HCT116 (cell line): ENCODE measurements at regions not wholly inside any gene's neighbourhood (a gene's known extent, or its start where the extent isn't known, plus 50 kb on each side); places are given as distances from the start of the nearest gene placed in this dataset.

ENCODE experiments used
- ATAC-seq: fragments of 200-7000 bp; cut with Tn5 transposase; 2 replicates; pipeline ENCODE4 v1.9.1; 2020; ENCODE audit warnings: mild to moderate bottlenecking, moderate library complexity
- BruUV-seq: library from RNA; stranded (reverse); fragments of 400-500 nt; replicated peaks from 2 replicates; lab custom pipeline; 2021; lab: Mats Ljungman, UMichigan
- CTCF ChIA-PET: fragments of 300-600 bp; sonication (Branson Sonifier 250); formaldehyde crosslinking; loops from one replicate; lab custom pipeline; 2021; ENCODE audit warnings: antibody characterized with exemption; lab: Charles Lee
- POLR2A ChIA-PET: fragments of 300-600, 350-600 bp; sonication (Branson Sonifier 250); formaldehyde crosslinking; loops from one replicate; lab custom pipeline; 2021; ENCODE audit warnings: antibody characterized with exemption; lab: Charles Lee
- RAD21 ChIA-PET, 2 experiments: fragments of 300-600 bp; sonication (Branson Sonifier 250); formaldehyde crosslinking; loops; one replicate each; lab custom pipeline; 2023; ENCODE audit warnings: low total read pairs in 2 of 2; ENCODE audit not compliant: uncharacterized antibody in 2 of 2, unreplicated experiment in 2 of 2, low non-redundant PET in 1 of 2; lab: Charles Lee
- DNase-seq: peaks from one replicate; pipeline ENCODE4 v3.0.0-alpha.2; 2010; ENCODE audit warnings: low read depth, low spot score
- H2AFZ ChIP-seq: fragments of 200-600 bp; shearing (Covaris generic), sonication (generic); 2 replicates; pipeline ENCODE4 v1.6.1; 2017; ENCODE audit warnings: low read depth, mixed run types, mixed read lengths, antibody characterized with exemption, low read length; ENCODE audit not compliant: poor library complexity, severe bottlenecking
- H3K27ac ChIP-seq: 2 replicates; pipeline ENCODE4 v1.5.1; 2012; ENCODE audit warnings: low read depth, low read length
- H3K27me3 ChIP-seq: fragments of 200-600 bp; sonication (generic); 2 replicates; pipeline ENCODE4 v1.6.1; 2016; ENCODE audit warnings: mixed run types, low read length, mixed read lengths; ENCODE audit not compliant: insufficient read depth
- H3K36me3 ChIP-seq, 2 experiments: fragments of 200-500 bp in 1 of 2; fragments of 200-600 bp in 1 of 2; sonication (Bioruptor generic) in 1 of 2; sonication (generic) in 1 of 2; 2 replicates each; pipeline versions ENCODE4 v1.5.1 to v1.6.1; 2014 to 2016; ENCODE audit warnings: low read length in 2 of 2, inconsistent platforms in 1 of 2, mixed read lengths in 1 of 2, mixed run types in 1 of 2; ENCODE audit not compliant: insufficient read depth in 2 of 2, control insufficient read depth in 1 of 2
- H3K4me1 ChIP-seq, 2 experiments: fragments of 200-600 bp in 1 of 2; sonication (generic) in 1 of 2; 2 replicates each; pipeline versions ENCODE4 v1.5.1 to v1.6.1; 2012 to 2017; ENCODE audit warnings: low read length in 2 of 2, inconsistent platforms in 1 of 2, mild to moderate bottlenecking in 1 of 2, mixed read lengths in 1 of 2, mixed run types in 1 of 2, moderate library complexity in 1 of 2; ENCODE audit not compliant: insufficient read depth in 2 of 2, control insufficient read depth in 1 of 2
- H3K4me2 ChIP-seq: fragments of 200-600 bp; sonication (generic); 2 replicates; pipeline ENCODE4 v1.6.1; 2017; ENCODE audit warnings: mixed run types, low read length, mixed read lengths
- H3K4me3 ChIP-seq, 2 experiments: fragments of 200-600 bp in 1 of 2; sonication (generic) in 1 of 2; replicated peaks in 1 of 2; 2 replicates each; pipeline ENCODE4 v1.5.1; 2011 to 2016; ENCODE audit warnings: low read length in 2 of 2, control low read depth in 1 of 2, low read depth in 1 of 2, mild to moderate bottlenecking in 1 of 2, mixed read lengths in 1 of 2, mixed run types in 1 of 2
- H3K79me2 ChIP-seq: fragments of 200-600 bp; sonication (generic); 2 replicates; pipeline ENCODE4 v1.6.1; 2017; ENCODE audit warnings: mild to moderate bottlenecking, mixed run types, low read length, moderate library complexity, mixed read lengths; ENCODE audit not compliant: insufficient read depth
- H3K9ac ChIP-seq: fragments of 200-600 bp; sonication (generic); 2 replicates; pipeline ENCODE4 v1.6.1; 2016; ENCODE audit warnings: low read length, mixed read lengths
- H3K9me2 ChIP-seq: fragments of 200-600 bp; sonication (generic), shearing (Covaris generic); 2 replicates; pipeline ENCODE4 v1.6.1; 2017; ENCODE audit warnings: mixed run types, mild to moderate bottlenecking, moderate library complexity; ENCODE audit not compliant: insufficient read depth
- H3K9me3 ChIP-seq, 2 experiments: fragments of 200-500 bp in 1 of 2; fragments of 200-600 bp in 1 of 2; sonication (Bioruptor generic) in 1 of 2; sonication (generic) in 1 of 2; 2 replicates each; pipeline ENCODE4 v1.6.1; 2014 to 2017; ENCODE audit warnings: low read length in 2 of 2, mixed read lengths in 2 of 2, inconsistent platforms in 1 of 2, low read depth in 1 of 2, mild to moderate bottlenecking in 1 of 2, mixed run types in 1 of 2, moderate library complexity in 1 of 2; ENCODE audit not compliant: control insufficient read depth in 1 of 2, insufficient read depth in 1 of 2
- H4K20me1 ChIP-seq: fragments of 200-600 bp; sonication (generic), shearing (Covaris generic); 2 replicates; pipeline ENCODE4 v1.6.1; 2017; ENCODE audit warnings: mixed run types, mild to moderate bottlenecking, moderate library complexity; ENCODE audit not compliant: insufficient read depth
- ELF1 ChIP-seq: IDR thresholded peaks from 2 replicates; pipeline ENCODE4 v1.6.1; 2012; ENCODE audit warnings: low read depth, borderline replicate concordance
- EZH2phosphoT487 ChIP-seq: fragments of 200-600 bp; IDR thresholded peaks from 2 replicates; pipeline ENCODE4 v1.6.1; 2018; ENCODE audit warnings: antibody characterized with exemption, borderline replicate concordance
- FOSL1 ChIP-seq: IDR thresholded peaks from 2 replicates; pipeline ENCODE4 v1.6.1; 2012; ENCODE audit warnings: low read depth
- JUND ChIP-seq: IDR thresholded peaks from 2 replicates; pipeline ENCODE4 v1.6.1; 2012
- POLR2AphosphoS5 ChIP-seq: IDR thresholded peaks from 2 replicates; pipeline ENCODE4 v1.6.1; 2011; ENCODE audit warnings: mild to moderate bottlenecking, low read depth, low read length, moderate library complexity
- RAD21 ChIP-seq: IDR thresholded peaks from 2 replicates; pipeline ENCODE4 v1.6.1; 2012; ENCODE audit warnings: low read depth, mild to moderate bottlenecking
- SIN3A ChIP-seq: IDR thresholded peaks from 2 replicates; pipeline ENCODE4 v1.6.1; 2012; ENCODE audit warnings: low read depth
- SP1 ChIP-seq: IDR thresholded peaks from 2 replicates; pipeline ENCODE4 v1.6.1; 2012; ENCODE audit warnings: low read depth
- SRF ChIP-seq: IDR thresholded peaks from 2 replicates; pipeline ENCODE4 v1.6.1; 2012; ENCODE audit warnings: low read depth
- TCF7L2 ChIP-seq: IDR thresholded peaks from 2 replicates; pipeline ENCODE4 v1.7.0; 2011; ENCODE audit warnings: borderline replicate concordance, inconsistent platforms; ENCODE audit not compliant: insufficient read depth, insufficient read length; ENCODE audit errors: extremely low read depth
- YY1 ChIP-seq: IDR thresholded peaks from 2 replicates; pipeline ENCODE4 v1.6.1; 2011; ENCODE audit warnings: low read length, low read depth, moderate library complexity, mild to moderate bottlenecking; ENCODE audit not compliant: insufficient replicate concordance; ENCODE audit errors: extremely low read depth
- ZNF274 ChIP-seq: fragments of 200-500 bp; sonication (Bioruptor generic); IDR thresholded peaks from 2 replicates; pipeline ENCODE4 v1.6.1; 2014; ENCODE audit warnings: mild to moderate bottlenecking, low read depth, low read length, inconsistent platforms
- intact Hi-C: fragments of 100-400 bp; cut with micrococcal nuclease; formaldehyde crosslinking; loops from 2 replicates; pipeline ENCODE4 v1.10.0; 2022
- TF ChIP-seq, protein P1 (sequence below): IDR thresholded peaks from 2 replicates; pipeline ENCODE4 v1.6.1; 2012; ENCODE audit warnings: low read depth
- TF ChIP-seq, protein P2 (sequence below): IDR thresholded peaks from 2 replicates; pipeline ENCODE4 v1.6.1; 2012
- TF ChIP-seq, protein P3 (sequence below): IDR thresholded peaks from 2 replicates; pipeline ENCODE4 v1.6.1; 2012

DNA sequence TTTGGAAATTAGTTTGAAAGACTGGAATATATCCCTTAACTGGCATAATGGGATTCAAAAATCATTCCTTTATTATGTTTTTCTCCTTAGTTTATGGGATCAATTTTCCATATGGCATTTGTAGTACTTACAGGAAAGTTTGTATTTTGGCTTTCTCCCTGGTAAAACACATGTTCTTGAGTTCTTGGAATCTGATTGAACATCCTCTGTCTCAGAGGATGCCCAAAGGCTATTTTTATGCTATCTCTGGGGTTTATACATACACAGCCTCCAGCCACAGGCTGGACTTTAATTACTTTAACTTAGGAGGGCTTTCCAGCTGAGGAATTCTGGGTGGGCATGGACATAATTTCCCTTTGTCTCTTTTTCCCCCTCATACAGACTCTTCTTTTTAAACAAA is 236.4 kb downstream of the HGF start:
- Histone ChIP-seq H4K20me1 (no peaks in the 10 kb centered on the region), H3K4me1 (no peaks in the 10 kb centered on the region), H3K79me2 (no peaks in the 10 kb centered on the region), H3K4me3 (no peak overlapping the region), H3K9me2 (no peaks in the 10 kb centered on the region), H3K4me2 (no peak overlapping the region), H3K27ac (no peak overlapping the region), H3K27me3 (no peaks in the 10 kb centered on the region), H3K9me3 (no peaks in the 10 kb centered on the region), H3K36me3 (no peaks in the 10 kb centered on the region), H3K9ac (no peak overlapping the region), H2AFZ (no peak overlapping the region)
- POLR2A ChIA-PET = no interaction called here
- DNase-seq (no peak), ATAC-seq (no peak)
- no TSS peak for BruUV-seq
- TF ChIP-seq EZH2phosphoT487 (no peak), ZNF274 (no peak), TCF7L2 (no peak), SIN3A (no peak), YY1 (no peak), JUND (no peak), RAD21 (no peak), POLR2AphosphoS5 (no peak), SRF (no peak), ELF1 (no peak), FOSL1 (no peak), SP1 (no peak)
- TF ChIP-seq, protein P1, sequence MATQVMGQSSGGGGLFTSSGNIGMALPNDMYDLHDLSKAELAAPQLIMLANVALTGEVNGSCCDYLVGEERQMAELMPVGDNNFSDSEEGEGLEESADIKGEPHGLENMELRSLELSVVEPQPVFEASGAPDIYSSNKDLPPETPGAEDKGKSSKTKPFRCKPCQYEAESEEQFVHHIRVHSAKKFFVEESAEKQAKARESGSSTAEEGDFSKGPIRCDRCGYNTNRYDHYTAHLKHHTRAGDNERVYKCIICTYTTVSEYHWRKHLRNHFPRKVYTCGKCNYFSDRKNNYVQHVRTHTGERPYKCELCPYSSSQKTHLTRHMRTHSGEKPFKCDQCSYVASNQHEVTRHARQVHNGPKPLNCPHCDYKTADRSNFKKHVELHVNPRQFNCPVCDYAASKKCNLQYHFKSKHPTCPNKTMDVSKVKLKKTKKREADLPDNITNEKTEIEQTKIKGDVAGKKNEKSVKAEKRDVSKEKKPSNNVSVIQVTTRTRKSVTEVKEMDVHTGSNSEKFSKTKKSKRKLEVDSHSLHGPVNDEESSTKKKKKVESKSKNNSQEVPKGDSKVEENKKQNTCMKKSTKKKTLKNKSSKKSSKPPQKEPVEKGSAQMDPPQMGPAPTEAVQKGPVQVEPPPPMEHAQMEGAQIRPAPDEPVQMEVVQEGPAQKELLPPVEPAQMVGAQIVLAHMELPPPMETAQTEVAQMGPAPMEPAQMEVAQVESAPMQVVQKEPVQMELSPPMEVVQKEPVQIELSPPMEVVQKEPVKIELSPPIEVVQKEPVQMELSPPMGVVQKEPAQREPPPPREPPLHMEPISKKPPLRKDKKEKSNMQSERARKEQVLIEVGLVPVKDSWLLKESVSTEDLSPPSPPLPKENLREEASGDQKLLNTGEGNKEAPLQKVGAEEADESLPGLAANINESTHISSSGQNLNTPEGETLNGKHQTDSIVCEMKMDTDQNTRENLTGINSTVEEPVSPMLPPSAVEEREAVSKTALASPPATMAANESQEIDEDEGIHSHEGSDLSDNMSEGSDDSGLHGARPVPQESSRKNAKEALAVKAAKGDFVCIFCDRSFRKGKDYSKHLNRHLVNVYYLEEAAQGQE = no peak
- TF ChIP-seq, protein P2, sequence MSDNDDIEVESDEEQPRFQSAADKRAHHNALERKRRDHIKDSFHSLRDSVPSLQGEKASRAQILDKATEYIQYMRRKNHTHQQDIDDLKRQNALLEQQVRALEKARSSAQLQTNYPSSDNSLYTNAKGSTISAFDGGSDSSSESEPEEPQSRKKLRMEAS = no peak
- TF ChIP-seq, protein P3, sequence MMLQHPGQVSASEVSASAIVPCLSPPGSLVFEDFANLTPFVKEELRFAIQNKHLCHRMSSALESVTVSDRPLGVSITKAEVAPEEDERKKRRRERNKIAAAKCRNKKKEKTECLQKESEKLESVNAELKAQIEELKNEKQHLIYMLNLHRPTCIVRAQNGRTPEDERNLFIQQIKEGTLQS = no peak
- RAD21 ChIA-PET = no interaction called here
- intact Hi-C loops = no loop called here
- CTCF ChIA-PET = no interaction called here
